ENCODE measurements at regions not wholly inside any gene's neighbourhood (a gene's known extent, or its start where the extent isn't known, plus 50 kb on each side); places are given as distances from the start of the nearest gene placed in this dataset.

DNA sequence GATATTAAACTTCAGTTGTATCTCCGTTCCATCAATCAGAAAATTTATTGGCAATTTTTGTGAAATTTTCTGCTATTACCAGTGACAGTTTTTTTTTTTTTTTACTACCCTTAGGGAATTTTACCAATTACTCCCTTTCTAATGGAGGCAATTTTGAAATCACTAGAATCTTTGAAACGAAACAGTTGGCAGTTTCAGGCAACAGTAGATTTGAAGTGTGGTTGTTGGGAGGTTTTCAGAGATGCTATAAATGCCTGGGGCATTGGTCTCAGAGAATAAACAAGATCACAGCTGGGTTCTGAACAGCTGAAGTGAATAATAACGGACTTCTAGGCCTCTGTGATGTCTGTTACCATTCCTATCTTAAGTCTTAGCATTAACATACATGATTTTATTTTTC lies 535.9 kb upstream of the POT1 start:
- TF ChIP-seq, protein P1, sequence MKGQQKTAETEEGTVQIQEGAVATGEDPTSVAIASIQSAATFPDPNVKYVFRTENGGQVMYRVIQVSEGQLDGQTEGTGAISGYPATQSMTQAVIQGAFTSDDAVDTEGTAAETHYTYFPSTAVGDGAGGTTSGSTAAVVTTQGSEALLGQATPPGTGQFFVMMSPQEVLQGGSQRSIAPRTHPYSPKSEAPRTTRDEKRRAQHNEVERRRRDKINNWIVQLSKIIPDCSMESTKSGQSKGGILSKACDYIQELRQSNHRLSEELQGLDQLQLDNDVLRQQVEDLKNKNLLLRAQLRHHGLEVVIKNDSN (IDR thresholded peaks at IDR 0.05) = no peak
- no peak for TF ChIP-seq TAF1 (IDR thresholded peaks at IDR 0.05; ENCODE audit: low read depth)
- TF ChIP-seq, protein P2, sequence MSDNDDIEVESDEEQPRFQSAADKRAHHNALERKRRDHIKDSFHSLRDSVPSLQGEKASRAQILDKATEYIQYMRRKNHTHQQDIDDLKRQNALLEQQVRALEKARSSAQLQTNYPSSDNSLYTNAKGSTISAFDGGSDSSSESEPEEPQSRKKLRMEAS (IDR thresholded peaks at IDR 0.05) = no peak
- TF ChIP-seq ZBTB7A (IDR thresholded peaks at IDR 0.05; ENCODE audit: low read depth) = no peak
- no peak for TF ChIP-seq FOXM1 (IDR thresholded peaks at IDR 0.05; ENCODE audit: borderline replicate concordance, low read depth)
- no peak for TF ChIP-seq EP300 (IDR thresholded peaks at IDR 0.05; ENCODE audit: borderline replicate concordance)
- no peak for TF ChIP-seq RAD21 (IDR thresholded peaks at IDR 0.05; ENCODE audit: low read depth)
- no peak for TF ChIP-seq TCF12 (IDR thresholded peaks at IDR 0.05; ENCODE audit: low read depth)
- TF ChIP-seq, protein P3, sequence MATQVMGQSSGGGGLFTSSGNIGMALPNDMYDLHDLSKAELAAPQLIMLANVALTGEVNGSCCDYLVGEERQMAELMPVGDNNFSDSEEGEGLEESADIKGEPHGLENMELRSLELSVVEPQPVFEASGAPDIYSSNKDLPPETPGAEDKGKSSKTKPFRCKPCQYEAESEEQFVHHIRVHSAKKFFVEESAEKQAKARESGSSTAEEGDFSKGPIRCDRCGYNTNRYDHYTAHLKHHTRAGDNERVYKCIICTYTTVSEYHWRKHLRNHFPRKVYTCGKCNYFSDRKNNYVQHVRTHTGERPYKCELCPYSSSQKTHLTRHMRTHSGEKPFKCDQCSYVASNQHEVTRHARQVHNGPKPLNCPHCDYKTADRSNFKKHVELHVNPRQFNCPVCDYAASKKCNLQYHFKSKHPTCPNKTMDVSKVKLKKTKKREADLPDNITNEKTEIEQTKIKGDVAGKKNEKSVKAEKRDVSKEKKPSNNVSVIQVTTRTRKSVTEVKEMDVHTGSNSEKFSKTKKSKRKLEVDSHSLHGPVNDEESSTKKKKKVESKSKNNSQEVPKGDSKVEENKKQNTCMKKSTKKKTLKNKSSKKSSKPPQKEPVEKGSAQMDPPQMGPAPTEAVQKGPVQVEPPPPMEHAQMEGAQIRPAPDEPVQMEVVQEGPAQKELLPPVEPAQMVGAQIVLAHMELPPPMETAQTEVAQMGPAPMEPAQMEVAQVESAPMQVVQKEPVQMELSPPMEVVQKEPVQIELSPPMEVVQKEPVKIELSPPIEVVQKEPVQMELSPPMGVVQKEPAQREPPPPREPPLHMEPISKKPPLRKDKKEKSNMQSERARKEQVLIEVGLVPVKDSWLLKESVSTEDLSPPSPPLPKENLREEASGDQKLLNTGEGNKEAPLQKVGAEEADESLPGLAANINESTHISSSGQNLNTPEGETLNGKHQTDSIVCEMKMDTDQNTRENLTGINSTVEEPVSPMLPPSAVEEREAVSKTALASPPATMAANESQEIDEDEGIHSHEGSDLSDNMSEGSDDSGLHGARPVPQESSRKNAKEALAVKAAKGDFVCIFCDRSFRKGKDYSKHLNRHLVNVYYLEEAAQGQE (IDR thresholded peaks at IDR 0.05; ENCODE audit: low read depth) = no peak
- TF ChIP-seq EGR1 (IDR thresholded peaks at IDR 0.05) = no peak
- no peak for TF ChIP-seq NFIC (IDR thresholded peaks at IDR 0.05)

All from Ishikawa (cell line).